LHCN-M2 (cell line): ENCODE measurements at regions not wholly inside any gene's neighbourhood (a gene's known extent, or its start where the extent isn't known, plus 50 kb on each side); places are given as distances from the start of the nearest gene placed in this dataset.
A peak's percentile ranks its signal among the peaks of the same experiment; 100 is the strongest.
"Not testable (repeated sequence)": the region's sequence is repeated elsewhere in the genome, so short reads cannot be mapped to it uniquely, and the experiment has no call there.

Experiments
- DNase-seq: peaks from one replicate; pipeline ENCODE4 v3.0.0-alpha.2; 2012; ENCODE audit warnings: low read depth

DNA sequence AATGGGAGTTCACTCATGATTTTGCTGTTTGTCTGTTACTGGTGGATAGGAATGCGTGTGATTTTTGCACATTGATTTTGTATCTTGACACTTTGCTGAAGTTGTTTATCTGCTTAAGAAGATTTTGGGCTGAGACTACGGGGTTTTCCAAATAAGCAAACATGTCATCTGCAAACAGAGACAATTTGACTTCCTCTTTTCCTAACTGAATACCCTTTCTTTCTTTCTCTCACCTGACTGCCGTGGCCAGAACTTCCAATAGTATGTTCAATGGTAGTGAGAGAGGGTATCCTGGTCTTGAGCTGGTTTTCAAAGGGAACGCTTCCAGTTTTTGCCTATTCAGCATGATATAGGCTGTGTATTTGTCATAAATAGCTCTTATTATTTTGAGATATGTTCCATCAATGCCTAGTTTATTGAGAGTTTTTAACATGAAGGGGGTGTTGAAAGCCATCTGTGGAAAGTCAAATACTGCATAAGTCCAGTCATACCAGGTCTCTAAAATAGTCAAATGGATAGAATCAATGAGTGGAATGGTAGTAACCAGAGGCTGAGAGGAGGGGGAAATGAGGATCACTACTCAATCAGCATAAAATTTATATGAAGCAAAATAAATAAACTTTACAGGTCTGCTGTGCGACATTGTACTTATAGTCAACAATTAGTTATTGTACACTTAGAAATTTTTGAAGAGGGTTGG is 610.4 kb upstream of the ADGRB3 start:
- DNase-seq, result no peak

DNA sequence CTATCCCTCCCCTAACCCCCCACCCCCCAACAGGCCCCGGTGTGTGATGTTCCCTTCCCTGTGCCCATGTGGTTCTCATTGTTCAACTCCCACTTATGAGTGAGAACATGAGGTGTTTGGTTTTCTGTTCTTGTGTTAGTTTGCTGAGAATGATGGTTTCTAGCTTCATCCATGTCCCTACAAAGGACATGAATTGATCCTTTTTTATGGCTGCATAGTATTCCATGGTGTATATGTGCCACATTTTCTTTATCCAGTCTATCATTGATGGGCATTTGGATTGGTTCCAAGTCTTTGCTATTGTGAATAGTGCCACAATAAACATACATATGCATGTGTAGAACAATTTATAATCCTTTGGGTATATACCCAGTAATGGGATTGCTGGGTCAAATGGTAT is 612.1 kb upstream of the ADGRB3 start:
- DNase-seq, result not testable (repeated sequence)

DNA sequence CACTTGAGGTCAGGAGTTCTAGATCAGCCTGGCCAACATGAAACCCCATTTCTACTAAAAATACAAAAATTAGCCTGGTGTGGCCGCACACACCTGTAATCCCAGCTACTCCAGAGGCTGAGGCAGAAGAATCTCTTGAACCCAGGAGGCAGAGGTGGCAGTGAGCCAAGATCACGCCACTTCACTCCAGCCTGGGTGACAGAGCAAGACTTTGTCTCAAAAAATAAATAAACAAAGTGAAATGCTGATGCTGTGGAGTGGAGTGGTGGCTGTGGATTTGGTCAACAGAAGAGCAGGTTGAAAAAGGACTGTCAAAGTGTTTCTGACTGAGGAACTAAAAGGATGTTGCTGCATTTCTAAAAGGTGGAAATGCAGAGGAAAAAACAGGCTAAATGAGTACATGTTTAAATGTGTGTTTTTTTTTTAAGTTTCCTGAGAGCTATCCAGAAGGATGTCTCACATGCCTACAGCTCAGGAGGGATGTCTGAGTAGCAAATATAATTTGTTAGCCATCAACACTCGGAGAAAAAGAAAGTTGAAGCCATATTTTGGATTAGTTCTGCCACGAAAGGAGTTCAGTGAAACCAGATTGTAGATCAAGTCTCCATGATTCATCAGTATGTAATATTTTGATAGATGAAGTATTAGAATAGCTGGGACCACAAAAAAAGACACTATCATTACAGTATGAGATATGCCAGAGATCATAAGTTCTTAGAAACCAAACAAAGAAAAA is 621.1 kb upstream of the ADGRB3 start:
- peak; percentile 35 for DNase-seq

DNA sequence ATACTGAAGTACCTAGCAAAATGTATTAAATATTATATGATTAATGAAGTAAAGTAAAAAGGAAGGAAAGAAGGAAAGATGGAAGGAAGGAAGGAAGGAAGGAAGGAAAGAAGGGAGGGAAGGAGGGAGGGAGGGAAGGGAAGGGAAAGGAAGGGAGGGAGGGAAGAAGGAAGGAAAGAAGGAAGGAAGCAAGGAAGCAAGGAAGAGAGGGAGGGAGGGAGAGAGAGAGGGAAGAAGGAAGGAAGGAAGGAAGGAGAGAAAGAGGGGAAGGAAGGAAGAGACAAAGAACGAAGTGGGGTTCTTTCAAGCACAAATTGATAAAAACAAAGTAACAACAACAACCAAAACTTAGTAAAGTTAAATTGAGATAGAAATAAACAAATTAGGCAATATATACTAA is 622.3 kb upstream of the ADGRB3 start:
- DNase-seq, result no peak

DNA sequence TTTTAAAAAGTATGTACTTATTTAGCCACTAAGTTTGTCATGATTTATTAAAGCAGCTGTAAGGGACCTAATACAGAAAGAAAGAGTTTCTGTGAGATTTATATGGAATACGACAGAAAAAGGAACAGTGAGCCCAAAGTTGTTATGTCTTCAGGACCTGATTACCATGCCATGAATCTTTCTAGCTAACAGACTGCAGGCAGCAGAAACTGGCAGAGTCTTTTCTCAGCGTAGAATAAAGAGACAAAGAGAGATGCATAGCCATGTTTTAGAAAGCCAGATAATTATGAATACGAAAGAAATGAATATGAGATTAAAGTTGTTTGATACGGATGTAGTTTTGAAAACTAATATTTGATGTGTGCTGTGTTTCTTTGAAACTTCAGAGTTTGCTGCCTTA is 624.1 kb upstream of the ADGRB3 start:
- no peak for DNase-seq

DNA sequence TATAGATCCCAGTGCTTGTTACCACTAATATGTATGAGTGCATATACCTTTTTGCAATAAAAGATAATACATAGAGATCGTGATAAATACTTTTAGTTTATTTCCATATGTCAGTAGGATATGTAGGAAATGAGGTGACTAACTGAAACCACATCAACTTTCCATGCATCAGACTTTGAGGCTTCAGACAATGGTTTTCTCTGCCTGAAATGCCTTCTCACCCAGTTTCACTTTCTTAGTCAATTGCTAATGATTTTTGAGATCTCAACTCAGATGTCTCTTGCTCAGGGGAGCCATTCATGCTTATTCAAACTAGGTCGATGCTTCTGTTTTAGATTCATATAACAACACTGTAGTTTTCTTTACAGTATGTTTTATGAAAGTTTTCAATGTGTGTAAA is 626.6 kb upstream of the ADGRB3 start:
- peak; percentile 44 for DNase-seq

DNA sequence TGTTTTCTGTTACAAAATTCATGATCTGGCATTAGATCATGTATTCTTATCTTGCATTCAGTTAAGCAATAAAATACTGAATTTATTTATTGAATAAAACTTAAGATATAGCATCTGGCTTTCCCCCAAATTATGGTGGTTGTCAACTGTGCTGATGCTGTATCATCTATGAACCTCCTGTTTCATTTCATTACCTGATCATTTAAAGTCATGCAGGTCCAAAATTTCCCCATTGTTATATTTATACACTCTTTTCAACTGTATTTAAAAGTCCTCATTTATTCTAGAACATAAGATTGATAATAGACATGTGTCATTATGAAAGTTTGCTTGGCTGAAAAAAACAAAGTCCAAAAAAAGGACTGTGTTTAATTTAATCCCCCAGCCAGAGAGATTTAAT is 627.4 kb upstream of the ADGRB3 start:
- no peak for DNase-seq

DNA sequence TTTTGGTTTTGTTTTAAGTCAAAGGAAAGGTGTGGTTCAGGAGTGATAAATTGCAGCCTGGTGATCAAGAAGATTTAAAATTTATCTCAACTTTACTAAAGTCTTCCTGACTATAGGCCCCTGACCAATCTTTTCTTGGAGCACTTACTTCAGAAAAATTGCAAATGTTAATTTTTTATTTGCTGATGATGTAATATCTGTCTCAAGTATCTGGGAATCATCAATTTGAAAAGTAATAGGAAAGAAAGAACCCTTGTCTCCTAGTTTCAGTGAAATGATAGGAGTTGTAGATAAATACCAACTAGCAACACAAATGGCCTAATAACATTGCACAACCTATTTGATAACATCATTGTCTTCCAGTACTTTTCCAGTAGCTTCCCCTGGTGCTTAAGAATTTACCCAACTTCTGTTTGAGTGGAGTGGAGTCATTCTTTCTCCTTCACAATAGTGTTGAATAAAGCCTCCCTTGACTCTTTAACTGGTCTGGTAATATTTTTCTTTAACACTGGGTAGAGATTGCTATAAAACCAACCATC is 648.3 kb upstream of the ADGRB3 start:
- no peak for DNase-seq

DNA sequence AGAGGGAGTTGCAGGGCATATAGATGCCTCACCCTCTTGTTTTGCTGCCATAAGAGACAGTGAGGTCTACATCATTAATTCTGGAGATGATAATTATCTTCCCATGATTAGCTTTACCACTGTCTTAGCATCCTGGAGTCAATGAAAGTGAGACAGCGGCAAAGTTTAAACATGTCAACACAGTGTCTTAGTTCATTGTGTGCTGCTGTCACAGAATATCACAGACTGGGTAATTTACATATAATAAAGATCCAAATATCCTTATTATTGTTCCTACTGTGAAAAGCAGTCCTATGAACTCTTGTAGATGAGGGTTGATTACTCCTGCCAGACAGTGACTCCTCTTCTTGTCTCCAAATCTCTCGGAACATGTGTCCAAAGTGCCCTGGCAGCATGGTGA is 658.6 kb upstream of the ADGRB3 start:
- no peak for DNase-seq

DNA sequence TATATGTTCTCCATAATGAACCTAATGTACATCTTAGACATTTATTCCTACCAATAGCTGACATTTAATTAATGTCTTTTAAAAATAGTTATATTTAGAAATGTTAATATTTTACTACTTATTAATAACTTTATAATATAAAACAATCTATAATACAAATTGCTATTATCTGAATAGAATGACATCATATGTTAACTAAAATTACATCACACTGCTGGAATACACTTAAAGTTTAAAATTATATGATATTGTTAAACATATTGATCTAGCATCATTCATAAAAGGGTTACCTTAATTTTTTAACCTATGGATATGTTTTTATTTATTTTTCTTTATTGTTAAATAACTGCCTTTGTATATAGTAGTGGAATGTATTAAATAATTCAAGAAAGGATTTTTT is 660.2 kb upstream of the ADGRB3 start:
- DNase-seq, result no peak

DNA sequence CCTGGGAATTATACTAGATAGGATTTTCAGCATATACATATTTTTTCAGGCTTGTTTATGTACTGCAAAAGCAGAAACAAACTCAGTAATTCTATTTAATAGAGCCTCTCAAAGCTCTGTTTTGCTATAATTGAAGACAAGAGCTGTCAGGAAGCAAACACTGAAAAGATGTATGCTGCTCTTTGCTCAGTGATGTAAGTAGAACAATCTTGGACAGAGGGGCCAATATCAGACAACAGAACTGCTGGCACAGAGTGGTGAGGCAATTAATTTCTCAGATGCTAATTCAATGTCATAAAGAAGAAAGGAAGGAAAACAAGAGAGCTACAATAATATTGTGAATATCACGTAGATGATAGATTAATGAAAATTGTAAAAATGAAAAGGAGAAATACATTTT is 663.3 kb upstream of the ADGRB3 start:
- no peak for DNase-seq

DNA sequence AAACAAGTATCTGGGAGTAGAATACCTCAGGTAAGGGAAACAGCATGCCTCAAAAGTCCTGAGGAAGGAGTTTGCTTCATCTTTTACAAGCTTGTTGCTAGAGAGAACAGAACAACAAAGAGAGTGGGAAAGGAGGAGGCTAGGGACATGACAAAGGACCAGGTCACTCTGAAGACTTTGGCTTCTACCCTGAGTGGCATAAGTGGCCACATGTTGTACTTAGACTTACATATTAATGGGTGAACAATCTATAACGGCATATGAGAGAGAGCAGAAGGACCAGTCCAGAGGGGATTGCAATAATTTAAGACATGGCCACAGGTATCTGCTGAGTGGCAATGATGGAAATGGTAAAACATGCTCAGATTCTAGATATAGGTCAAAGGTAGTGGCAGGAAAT is 668.3 kb upstream of the ADGRB3 start:
- no peak for DNase-seq

DNA sequence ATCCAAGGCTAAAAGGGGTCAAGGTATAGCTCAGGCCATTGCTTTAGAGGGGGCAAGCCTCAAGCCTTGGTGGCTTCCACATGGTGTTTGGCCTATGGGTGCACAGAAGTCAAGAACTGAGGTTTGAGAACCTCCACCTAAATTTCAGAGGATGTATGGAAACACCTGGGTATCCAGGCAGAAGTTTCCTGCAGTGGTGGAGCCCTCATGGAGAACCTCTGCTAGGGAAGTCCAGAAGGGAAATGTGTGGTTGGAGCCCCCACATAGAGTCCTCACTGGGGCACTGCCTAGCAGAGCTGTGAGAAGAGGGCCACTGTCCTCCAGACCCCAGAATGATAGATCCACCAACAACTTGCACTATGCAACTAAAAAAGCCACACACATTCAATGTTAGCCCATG is 678.7 kb upstream of the ADGRB3 start:
- DNase-seq, result no peak

DNA sequence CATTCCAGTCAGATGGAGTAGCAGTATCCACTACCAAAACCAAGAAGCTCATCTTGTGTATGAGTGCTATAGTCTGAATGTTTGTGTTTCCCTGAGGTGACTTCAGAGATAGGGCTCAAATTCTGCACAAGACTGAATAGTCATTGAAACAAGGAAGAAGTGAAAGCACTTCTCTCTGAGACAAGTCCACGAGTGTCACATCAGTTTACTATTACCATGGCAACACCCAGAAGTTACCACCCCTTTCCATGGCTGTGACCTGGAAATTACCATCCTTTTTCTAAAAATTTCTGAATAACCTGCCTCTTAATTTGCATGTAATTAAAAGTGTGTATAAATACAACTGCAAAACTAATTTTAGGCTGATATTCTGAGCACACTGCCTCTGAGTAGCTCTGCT is 682.1 kb upstream of the ADGRB3 start:
- DNase-seq, result peak; percentile 9

DNA sequence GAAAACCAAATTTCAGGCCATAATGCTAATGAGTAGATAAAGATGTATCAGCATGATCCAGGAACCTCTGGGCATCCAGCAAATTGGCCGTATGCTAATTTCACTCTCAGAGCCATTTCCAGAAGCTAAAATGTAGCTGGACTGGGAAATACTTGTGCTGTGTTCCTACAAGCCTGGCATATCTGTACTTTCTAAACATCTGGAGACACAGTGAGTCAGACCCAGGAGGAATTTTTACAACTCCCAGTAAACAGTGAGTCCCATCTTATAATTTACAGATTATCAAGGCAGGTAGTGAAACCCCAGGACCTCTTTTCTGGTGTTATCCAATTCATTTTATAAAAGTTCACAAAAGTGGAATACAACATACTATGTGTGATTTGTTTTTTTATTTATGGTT is 683.0 kb upstream of the ADGRB3 start:
- peak; percentile 56 for DNase-seq

DNA sequence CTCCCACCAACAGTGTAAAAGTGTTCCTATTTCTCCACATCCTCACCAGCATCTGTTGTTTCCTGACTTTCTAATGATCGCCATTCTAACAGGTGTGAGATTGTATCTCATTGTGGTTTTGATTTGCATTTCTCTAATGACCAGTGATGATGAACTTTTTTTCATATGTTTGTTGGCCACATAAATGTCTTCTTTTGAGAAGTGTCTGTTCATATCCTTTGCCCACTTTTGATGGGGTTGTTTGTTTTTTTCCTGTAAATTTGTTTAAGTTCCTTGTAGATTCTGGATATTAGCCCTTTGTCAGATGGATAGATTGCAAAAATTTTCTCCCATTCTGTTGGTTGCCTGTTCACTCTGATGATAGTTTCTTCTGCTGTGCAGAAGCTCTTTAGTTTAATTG is 687.3 kb upstream of the ADGRB3 start:
- DNase-seq, result not testable (repeated sequence)

DNA sequence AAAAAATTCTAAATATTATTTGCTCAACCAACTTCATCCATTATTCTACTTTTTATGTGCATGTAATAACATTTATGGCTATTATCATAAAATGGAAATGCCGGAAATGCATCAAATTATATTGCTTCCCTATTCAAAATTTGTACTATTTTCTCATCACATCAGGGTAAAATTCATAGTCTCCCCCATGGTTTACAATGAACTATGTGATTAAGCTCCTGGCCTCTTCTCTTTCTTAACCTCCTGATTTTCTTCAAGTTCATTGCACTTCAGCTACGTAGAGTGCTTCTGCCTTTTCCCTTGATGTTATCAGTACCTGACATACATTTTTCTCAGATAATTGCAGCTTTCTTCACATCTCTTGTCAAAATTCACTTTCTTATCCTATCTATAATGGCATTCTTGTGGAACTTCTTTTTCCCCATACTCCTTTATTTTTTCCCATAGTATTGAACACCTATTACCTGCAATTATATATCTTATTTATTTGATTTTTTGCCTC is 699.1 kb upstream of the ADGRB3 start:
- no peak for DNase-seq

DNA sequence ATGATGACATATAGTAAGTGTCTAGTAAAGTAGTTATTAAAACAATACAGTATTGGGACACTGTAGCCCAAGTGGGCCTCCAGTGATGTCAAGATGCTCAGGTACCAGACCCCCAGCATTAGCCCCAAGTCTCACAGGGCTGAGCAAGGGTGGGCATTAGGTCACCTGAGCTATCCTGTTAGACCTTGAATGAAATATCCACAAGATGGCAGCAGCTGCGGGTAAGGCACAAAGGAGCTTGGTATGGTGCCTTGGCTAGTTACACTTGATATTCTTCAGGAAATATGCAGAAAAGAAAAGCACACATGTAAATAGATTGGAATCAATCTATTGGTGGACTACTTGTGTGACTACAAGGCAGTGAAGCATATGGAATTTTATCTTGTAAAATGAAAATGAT is 701.8 kb upstream of the ADGRB3 start:
- DNase-seq, result no peak

DNA sequence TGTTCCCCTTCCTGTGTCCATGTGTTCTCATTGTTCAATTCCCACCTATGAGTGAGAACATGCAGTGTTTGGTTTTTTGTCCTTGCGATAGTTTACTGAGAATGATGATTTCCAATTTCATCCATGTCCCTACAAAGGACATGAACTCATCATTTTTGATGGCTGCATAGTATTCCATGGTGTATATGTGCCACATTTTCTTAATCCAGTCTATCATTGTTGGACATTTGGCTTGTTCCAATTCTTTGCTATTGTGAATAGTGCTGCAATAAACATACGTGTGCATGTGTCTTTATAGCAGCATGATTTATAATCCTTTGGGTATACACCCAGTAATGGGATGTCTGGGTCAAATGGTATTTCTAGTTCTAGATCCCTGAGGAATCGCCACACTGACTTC is 712.5 kb upstream of the ADGRB3 start:
- DNase-seq, result not testable (repeated sequence)

DNA sequence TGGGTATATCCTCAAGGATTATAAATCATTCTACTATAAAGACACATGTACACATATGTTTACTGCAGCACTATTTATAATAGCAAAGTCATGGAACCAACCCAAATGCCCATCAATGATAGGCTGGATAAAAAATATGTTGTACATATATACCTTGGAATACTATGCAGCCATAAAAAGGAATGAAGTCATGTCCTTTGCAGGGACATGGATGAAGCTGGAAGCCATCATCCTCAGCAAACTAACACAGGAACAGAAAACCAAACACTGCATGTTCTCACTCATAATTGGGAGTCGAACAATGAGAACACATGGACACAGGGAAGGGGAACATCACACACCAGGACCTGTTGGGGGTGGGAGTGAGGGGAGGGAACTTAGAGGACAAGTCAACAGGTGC is 715.0 kb upstream of the ADGRB3 start:
- DNase-seq, result not testable (repeated sequence)

DNA sequence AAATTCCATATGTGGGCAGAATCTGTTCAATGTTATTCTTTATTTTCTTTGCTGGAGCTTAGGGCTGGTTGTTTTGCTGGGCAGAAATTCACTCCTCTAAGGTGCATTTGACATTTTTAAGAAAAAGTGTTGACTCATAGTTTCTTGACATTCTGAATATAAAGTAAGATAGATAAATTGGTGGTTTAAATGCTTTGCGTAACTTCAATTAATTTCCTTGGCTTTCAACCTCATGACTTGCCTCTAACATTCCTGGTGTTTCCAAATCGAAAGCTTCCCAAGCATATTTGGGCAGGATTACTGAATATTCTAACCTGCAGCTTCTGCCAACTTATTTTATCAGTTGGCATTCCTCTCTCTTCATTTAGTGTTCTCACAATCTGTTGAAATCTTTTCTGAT is 718.7 kb upstream of the ADGRB3 start:
- DNase-seq, result peak; percentile 26

DNA sequence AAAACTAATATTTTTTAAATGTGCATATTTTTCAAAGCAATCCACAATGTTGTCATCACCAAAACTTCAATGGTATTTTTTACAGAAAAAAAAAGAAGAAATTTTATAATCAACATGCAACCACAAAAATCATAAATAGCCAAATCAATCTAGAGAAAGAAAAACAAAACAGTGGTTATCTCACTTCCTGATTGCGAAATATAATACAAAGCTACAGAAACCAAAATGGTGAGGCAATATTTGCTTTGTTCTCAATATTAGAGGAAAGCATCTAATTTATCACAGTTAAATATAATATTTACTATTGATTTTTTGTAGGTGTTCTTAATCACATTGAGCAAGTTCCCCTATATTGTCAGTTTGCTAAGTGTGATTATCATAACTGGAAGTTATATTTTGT is 720.7 kb upstream of the ADGRB3 start:
- no peak for DNase-seq

DNA sequence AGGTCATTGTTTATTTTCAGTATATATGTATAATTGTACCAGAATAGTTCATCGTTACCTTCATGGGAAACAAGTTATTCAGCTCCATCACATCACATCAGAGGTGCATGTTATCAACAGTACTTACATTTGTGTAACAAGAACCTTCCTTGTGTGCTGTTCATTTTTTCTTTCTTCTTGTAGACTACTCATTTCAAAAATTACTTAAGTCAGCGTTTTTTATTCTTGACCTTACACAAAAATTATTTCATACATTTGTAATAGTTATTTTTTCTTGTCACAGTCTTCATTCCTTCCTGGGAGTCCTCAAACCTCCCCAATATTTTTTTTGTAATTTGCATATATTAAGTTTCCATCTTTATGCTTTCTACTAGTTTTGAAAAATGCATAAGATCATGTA is 725.7 kb upstream of the ADGRB3 start:
- DNase-seq, result no peak
